GM12865 (cell line): ENCODE measurements at regions not wholly inside any gene's neighbourhood (a gene's known extent, or its start where the extent isn't known, plus 50 kb on each side); places are given as distances from the start of the nearest gene placed in this dataset.

Source experiments
- DNase-seq: peaks from one replicate; pipeline ENCODE4 v3.0.0; 2010; ENCODE audit warnings: low read depth
- H3K4me3 ChIP-seq: 2 replicates; pipeline ENCODE4 v1.5.1; 2011; ENCODE audit warnings: mild to moderate bottlenecking, low read depth, low read length, control low read depth
- TF ChIP-seq, protein P1 (sequence below): IDR thresholded peaks from 2 replicates; pipeline ENCODE4 v1.5.1; 2011; ENCODE audit warnings: low read length, control low read depth, low read depth, inconsistent platforms; ENCODE audit not compliant: insufficient read depth; ENCODE audit errors: missing control alignments

DNA sequence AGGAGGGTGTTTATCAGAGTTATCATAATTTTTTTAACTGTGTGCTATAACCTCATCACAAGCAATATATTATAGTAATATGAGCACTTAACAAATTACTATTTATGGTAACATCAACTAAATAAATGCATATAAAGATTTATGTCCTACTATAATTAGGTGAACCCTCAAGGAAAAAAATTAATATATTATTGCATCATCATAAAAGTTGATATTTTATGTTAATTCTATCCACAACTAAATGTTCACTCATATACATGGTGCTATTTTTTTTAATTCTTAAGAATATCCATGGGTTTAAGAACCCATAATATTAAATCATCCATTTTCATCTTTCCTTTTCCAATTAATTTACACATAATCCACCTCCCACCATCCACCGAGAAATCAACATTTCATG lies 506.0 kb upstream of the USP15 start:
- TF ChIP-seq, protein P1, sequence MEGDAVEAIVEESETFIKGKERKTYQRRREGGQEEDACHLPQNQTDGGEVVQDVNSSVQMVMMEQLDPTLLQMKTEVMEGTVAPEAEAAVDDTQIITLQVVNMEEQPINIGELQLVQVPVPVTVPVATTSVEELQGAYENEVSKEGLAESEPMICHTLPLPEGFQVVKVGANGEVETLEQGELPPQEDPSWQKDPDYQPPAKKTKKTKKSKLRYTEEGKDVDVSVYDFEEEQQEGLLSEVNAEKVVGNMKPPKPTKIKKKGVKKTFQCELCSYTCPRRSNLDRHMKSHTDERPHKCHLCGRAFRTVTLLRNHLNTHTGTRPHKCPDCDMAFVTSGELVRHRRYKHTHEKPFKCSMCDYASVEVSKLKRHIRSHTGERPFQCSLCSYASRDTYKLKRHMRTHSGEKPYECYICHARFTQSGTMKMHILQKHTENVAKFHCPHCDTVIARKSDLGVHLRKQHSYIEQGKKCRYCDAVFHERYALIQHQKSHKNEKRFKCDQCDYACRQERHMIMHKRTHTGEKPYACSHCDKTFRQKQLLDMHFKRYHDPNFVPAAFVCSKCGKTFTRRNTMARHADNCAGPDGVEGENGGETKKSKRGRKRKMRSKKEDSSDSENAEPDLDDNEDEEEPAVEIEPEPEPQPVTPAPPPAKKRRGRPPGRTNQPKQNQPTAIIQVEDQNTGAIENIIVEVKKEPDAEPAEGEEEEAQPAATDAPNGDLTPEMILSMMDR = no peak
- H3K4me3 ChIP-seq = no peak overlapping the region
- no peak for DNase-seq

DNA sequence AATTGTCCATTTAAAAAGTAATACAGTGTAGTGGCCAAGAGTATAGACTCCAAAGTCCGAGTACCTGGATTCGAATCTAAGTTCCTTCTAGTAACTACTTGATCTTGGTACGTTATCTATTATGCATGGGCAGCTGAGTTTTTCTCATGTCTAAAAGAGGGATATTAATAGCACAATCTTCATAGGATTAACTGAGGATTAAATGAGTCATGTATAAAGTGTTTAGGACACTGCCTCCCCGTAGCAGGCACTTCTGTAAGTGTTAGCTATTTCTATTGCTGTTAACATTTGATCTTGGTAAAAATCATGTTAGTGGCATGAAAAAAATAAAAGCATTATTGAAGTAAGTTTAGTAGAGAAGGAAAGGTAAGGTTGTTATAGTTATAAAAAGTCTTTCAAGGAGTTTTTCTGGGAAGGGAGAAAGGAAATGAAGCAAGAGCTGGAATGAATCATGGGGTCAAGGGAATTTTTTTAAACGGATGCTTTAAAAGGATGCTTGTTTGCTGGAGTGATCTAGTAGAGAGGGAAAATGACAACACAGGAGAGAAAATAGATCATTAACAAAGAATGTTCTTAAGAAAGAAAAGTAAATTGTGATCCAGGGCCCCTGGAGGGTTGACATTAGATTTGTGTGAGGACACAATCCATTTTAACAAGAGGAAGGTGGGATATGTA lies 502.2 kb upstream of the USP15 start:
- DNase-seq = no peak
- H3K4me3 ChIP-seq = no peak overlapping the region
- TF ChIP-seq, protein P1 = no peak

DNA sequence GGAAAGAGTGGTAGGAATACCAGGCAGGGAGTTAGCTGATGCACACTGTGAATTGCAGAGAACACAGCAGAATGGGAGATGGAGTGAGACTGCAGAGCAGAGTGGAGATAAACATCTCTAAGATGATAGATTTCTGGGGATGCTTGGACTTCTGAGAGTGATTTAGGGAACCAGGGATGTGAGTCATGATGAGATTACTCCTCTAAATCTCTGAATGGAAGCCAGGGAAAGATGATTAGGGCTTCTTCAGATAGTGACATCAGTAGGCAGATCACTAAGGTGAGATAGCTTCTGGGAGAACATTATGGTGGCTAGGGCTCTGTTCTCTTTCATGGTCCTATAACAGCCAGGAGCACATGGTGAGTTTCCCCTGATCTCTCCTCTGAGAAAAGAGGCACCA lies 501.5 kb upstream of the USP15 start:
- no peak overlapping the region for H3K4me3 ChIP-seq
- TF ChIP-seq, protein P1 = no peak
- DNase-seq = no peak

DNA sequence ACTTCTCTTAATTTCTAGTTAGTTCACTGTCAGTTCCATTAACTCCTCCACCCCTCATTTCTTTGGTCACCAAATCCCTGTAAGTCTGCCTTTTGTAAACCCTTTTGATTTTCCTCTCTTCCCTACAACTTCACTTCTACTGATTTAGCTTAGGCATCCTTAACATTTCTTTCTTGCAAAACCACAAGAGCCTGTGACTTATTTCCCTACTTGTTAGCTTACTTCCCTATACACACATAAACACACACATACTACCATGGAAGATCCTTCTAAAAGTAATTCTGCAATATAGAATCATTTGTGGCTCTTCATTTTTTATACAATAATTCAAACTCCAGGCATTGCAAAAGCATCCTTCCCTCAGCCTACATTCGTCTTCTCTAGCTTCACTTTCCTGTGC lies 494.3 kb upstream of the USP15 start:
- no peak for DNase-seq
- no peak overlapping the region for H3K4me3 ChIP-seq
- TF ChIP-seq, protein P1 = no peak

DNA sequence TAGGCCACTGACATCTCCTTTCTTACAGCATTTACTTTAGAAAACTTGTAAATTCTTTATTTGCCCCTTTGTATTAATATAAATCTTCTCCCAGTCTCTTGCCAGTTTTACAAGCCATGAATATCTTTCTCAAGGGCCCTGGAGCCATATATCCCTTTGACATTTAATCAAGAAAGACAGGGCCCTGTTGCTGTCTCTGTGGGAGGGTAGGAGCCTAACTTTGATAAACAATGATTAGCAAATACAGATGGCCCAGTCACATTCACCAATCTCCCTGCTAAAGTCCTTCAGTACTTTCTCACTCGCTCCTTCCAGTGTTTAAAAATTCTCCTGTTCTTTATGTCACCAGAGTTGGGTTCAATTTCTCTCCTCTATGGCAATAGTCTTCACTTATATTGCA lies 479.8 kb upstream of the USP15 start:
- TF ChIP-seq, protein P1 = no peak
- no peak overlapping the region for H3K4me3 ChIP-seq
- no peak for DNase-seq

DNA sequence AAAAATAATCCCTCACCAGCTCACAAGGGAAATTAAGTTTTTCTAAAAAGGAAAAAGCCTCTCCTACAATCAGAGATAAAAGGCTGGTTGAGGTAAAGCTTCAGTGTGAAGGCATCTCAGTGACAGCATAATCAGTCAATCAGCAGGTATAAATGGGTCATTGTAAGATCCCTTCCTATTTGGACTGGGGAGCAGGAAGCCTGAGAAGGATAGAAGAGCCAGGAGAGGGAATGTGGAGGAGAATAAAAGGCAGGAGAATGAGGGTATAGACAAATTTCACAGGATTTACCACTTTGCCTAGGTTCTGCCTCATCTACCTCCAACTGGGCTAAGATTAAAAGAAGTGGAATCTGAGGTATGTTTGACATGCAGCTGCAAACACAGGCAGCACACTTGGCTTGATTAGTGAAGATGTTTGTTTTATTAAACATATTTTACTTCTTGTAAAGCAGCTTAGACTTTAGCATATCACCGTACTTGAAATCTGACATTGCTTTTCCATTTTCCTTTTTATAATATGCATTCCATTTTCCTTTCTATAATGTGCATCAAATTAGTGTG lies 479.1 kb upstream of the USP15 start:
- TF ChIP-seq, protein P1 = no peak
- DNase-seq = no peak
- no peak overlapping the region for H3K4me3 ChIP-seq

DNA sequence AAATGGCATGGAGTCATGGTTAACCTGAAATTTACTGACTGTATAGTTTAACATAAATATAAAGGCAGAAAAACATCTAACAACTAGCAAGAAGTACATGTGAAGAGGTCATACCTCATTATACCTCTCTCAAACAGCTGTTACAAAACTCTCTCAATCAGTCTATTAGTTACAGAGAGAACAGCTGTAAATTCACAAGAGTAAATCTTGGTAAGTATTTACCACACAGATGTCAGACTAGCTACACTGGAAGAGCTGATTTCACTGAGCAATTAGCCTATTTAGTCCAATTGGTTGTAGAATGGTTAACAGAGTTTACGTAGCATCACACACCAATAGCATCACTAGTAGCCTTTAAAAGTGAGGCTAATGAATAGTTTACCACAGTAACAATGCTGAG lies 463.4 kb upstream of the USP15 start:
- DNase-seq = no peak
- TF ChIP-seq, protein P1 = no peak
- H3K4me3 ChIP-seq = no peak overlapping the region
